Neural cell (in vitro differentiated cells): ENCODE measurements at regions not wholly inside any gene's neighbourhood (a gene's known extent, or its start where the extent isn't known, plus 50 kb on each side); places are given as distances from the start of the nearest gene placed in this dataset.

Source experiments
- H2AFZ ChIP-seq: fragments of 200-600, 300-800 bp; sonication (generic), shearing (Covaris generic); 2 replicates; pipeline ENCODE4 v1.6.0; 2014; ENCODE audit warnings: low read depth, mild to moderate bottlenecking, antibody characterized with exemption, low read length, moderate library complexity
- H3F3A ChIP-seq: fragments of 200-600 bp; shearing (Covaris generic); 2 replicates; pipeline ENCODE4 v1.6.1; 2016; ENCODE audit warnings: mild to moderate bottlenecking, moderate library complexity, mixed read lengths, antibody characterized with exemption, low read length; ENCODE audit not compliant: insufficient read depth, poor library complexity, severe bottlenecking
- H3K27ac ChIP-seq: fragments of 200-600, 300-800 bp; sonication (generic), shearing (Covaris generic); 2 replicates; pipeline ENCODE4 v1.5.1; 2014; ENCODE audit warnings: mild to moderate bottlenecking, low read length, moderate library complexity
- H3K27me3 ChIP-seq: fragments of 300-800, 200-600 bp; sonication (generic), shearing (Covaris generic); 2 replicates; pipeline ENCODE4 v1.6.0; 2014; ENCODE audit warnings: mild to moderate bottlenecking, low read depth, low read length, moderate library complexity; ENCODE audit not compliant: insufficient read depth
- H3K36me3 ChIP-seq: fragments of 300-800, 200-600 bp; sonication (generic), shearing (Covaris generic); 2 replicates; pipeline ENCODE4 v1.5.1; 2014; ENCODE audit warnings: mild to moderate bottlenecking, antibody characterized with exemption, low read length, moderate library complexity; ENCODE audit not compliant: insufficient read depth
- H3K4me2 ChIP-seq: fragments of 300-800, 200-600 bp; sonication (generic), shearing (Covaris generic); 2 replicates; pipeline ENCODE4 v1.6.0; 2014; ENCODE audit warnings: mild to moderate bottlenecking, low read length
- H3K4me3 ChIP-seq: fragments of 300-800, 200-600 bp; sonication (generic), shearing (Covaris generic); 2 replicates; pipeline ENCODE4 v1.5.1; 2014; ENCODE audit warnings: mild to moderate bottlenecking, low read length, moderate library complexity
- H3K79me2 ChIP-seq: fragments of 200-600 bp; shearing (Covaris generic); replicated peaks from 2 replicates; pipeline ENCODE4 v1.6.0; 2014; ENCODE audit warnings: mild to moderate bottlenecking, low read length, moderate library complexity; ENCODE audit not compliant: insufficient read depth
- H3K9ac ChIP-seq: fragments of 300-800, 200-600 bp; sonication (generic), shearing (Covaris generic); 2 replicates; pipeline ENCODE4 v1.6.1; 2016; ENCODE audit warnings: mild to moderate bottlenecking, low read length, mixed read lengths
- H3K9me2 ChIP-seq: fragments of 200-600 bp; shearing (Covaris generic); 2 replicates; pipeline ENCODE4 v1.6.1; 2016; ENCODE audit warnings: mild to moderate bottlenecking, low read length, mixed read lengths; ENCODE audit not compliant: insufficient read depth
- H3K9me3 ChIP-seq: fragments of 200-600, 300-800 bp; sonication (generic), shearing (Covaris generic); 2 replicates; pipeline ENCODE4 v1.6.1; 2016; ENCODE audit warnings: mild to moderate bottlenecking, mixed run types, low read length, moderate library complexity, mixed read lengths
- H4K20me1 ChIP-seq: fragments of 200-600 bp; shearing (Covaris generic); 2 replicates; pipeline ENCODE4 v1.6.1; 2016; ENCODE audit warnings: mild to moderate bottlenecking, mixed run types; ENCODE audit not compliant: insufficient read depth
- EP300 ChIP-seq: fragments of 450-650 bp; conservative IDR thresholded peaks from 2 replicates; pipeline ENCODE4 v1.6.1; 2014; ENCODE audit warnings: antibody characterized with exemption, mild to moderate bottlenecking, moderate library complexity; ENCODE audit not compliant: poor library complexity, severe bottlenecking
- MXI1 ChIP-seq: fragments of 450-650 bp; conservative IDR thresholded peaks from 2 replicates; pipeline ENCODE4 v1.6.1; 2014; ENCODE audit warnings: antibody characterized with exemption, mild to moderate bottlenecking; ENCODE audit not compliant: poor library complexity, severe bottlenecking
- POLR2AphosphoS5 ChIP-seq: IDR thresholded peaks from 2 replicates; pipeline ENCODE4 v1.6.1; 2012
- RAD21 ChIP-seq: fragments of 450-650 bp; conservative IDR thresholded peaks from 2 replicates; pipeline ENCODE4 v1.6.1; 2014; ENCODE audit warnings: antibody characterized with exemption, mild to moderate bottlenecking, moderate library complexity
- REST ChIP-seq: IDR thresholded peaks from 2 replicates; pipeline ENCODE4 v1.6.1; 2012; ENCODE audit warnings: borderline replicate concordance
- SMC3 ChIP-seq: fragments of 450-650 bp; conservative IDR thresholded peaks from 2 replicates; pipeline ENCODE4 v1.6.1; 2014; ENCODE audit warnings: antibody characterized with exemption, mild to moderate bottlenecking, moderate library complexity; ENCODE audit not compliant: poor library complexity
- TAF1 ChIP-seq: IDR thresholded peaks from 2 replicates; pipeline ENCODE4 v1.6.1; 2012; ENCODE audit warnings: low read depth
- TF ChIP-seq, protein P1 (sequence below): fragments of 450-650 bp; IDR thresholded peaks from 2 replicates; pipeline ENCODE4 v1.5.1; 2014; ENCODE audit warnings: antibody characterized with exemption, mild to moderate bottlenecking, moderate library complexity; ENCODE audit not compliant: poor library complexity, severe bottlenecking

GRCh38 chr16:65212240-65212639 is 90.4 kb upstream of the CDH11 start:
- no peaks in the 10 kb centered on the region for H3K9me2 ChIP-seq
- no peaks in the 10 kb centered on the region for H3F3A ChIP-seq
- TF ChIP-seq SMC3 = no peak
- no peak for TF ChIP-seq TAF1
- H3K27me3 ChIP-seq = no peaks in the 10 kb centered on the region
- H3K79me2 ChIP-seq = no peaks in the 10 kb centered on the region
- H3K9me3 ChIP-seq = no peaks in the 10 kb centered on the region
- H3K4me2 ChIP-seq = no peak overlapping the region
- H3K4me3 ChIP-seq = no peak overlapping the region
- no peak overlapping the region for H3K9ac ChIP-seq
- H3K36me3 ChIP-seq = no peaks in the 10 kb centered on the region
- no peaks in the 10 kb centered on the region for H4K20me1 ChIP-seq
- H3K27ac ChIP-seq = no peak overlapping the region
- no peak overlapping the region for H2AFZ ChIP-seq

GRCh38 chr16:65202461-65202860 is 80.6 kb upstream of the CDH11 start:
- TF ChIP-seq SMC3 = no peak
- TF ChIP-seq, protein P1, sequence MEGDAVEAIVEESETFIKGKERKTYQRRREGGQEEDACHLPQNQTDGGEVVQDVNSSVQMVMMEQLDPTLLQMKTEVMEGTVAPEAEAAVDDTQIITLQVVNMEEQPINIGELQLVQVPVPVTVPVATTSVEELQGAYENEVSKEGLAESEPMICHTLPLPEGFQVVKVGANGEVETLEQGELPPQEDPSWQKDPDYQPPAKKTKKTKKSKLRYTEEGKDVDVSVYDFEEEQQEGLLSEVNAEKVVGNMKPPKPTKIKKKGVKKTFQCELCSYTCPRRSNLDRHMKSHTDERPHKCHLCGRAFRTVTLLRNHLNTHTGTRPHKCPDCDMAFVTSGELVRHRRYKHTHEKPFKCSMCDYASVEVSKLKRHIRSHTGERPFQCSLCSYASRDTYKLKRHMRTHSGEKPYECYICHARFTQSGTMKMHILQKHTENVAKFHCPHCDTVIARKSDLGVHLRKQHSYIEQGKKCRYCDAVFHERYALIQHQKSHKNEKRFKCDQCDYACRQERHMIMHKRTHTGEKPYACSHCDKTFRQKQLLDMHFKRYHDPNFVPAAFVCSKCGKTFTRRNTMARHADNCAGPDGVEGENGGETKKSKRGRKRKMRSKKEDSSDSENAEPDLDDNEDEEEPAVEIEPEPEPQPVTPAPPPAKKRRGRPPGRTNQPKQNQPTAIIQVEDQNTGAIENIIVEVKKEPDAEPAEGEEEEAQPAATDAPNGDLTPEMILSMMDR = no peak
- no peak for TF ChIP-seq RAD21
- TF ChIP-seq REST = no peak
- TF ChIP-seq MXI1 = no peak
- TF ChIP-seq TAF1 = no peak
- TF ChIP-seq POLR2AphosphoS5 = no peak
- Histone ChIP-seq H3K27ac (no peak overlapping the region), H3K27me3 (no peaks in the 10 kb centered on the region), H3K4me2 (no peak overlapping the region), H3K4me3 (no peak overlapping the region), H4K20me1 (no peaks in the 10 kb centered on the region), H3K79me2 (no peaks in the 10 kb centered on the region), H2AFZ (no peak overlapping the region), H3K9me3 (no peaks in the 10 kb centered on the region), H3K9ac (no peak overlapping the region), H3K9me2 (no peaks in the 10 kb centered on the region), H3K36me3 (no peaks in the 10 kb centered on the region), H3F3A (no peaks in the 10 kb centered on the region)

DNA sequence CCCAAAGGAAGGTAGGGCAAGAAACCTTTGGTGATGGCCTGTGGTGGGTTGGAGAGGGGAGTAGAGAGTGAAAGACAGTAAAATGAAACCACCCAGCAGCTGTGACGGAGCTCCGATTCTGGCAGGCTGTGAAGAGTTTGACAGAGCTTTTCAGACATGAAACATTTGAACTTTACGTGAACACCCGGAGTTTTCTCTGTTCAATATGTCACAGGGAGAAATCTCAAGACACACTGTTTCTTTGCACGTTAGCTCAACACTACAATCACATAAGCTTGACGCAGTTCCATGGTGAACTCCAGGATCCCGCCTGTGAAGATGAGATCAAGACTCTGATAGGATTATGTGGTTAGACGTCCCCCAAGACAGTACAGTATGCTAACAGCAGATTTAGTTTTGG is 79.6 kb upstream of the CDH11 start:
- Histone ChIP-seq H3K9me3 (no peaks in the 10 kb centered on the region), H3K27ac (no peak overlapping the region), H3K4me3 (no peak overlapping the region), H3F3A (no peaks in the 10 kb centered on the region), H3K79me2 (no peaks in the 10 kb centered on the region), H3K9ac (no peak overlapping the region), H3K36me3 (no peaks in the 10 kb centered on the region), H4K20me1 (no peaks in the 10 kb centered on the region), H3K4me2 (no peak overlapping the region), H3K27me3 (no peaks in the 10 kb centered on the region), H3K9me2 (no peaks in the 10 kb centered on the region), H2AFZ (no peak overlapping the region)
- TF ChIP-seq MXI1 = no peak
- TF ChIP-seq, protein P1 = no peak
- TF ChIP-seq SMC3 = no peak
- no peak for TF ChIP-seq RAD21
- TF ChIP-seq EP300 = no peak
- no peak for TF ChIP-seq TAF1
- no peak for TF ChIP-seq POLR2AphosphoS5
